PC-9 (cell line): ENCODE measurements at regions not wholly inside any gene's neighbourhood (a gene's known extent, or its start where the extent isn't known, plus 50 kb on each side); places are given as distances from the start of the nearest gene placed in this dataset.

ENCODE experiments used
- BruUV-seq: library from RNA; stranded (reverse); fragments of 400-500 nt; replicated peaks from 2 replicates; lab custom pipeline; 2021; lab: Mats Ljungman, UMichigan
- CTCF ChIA-PET: fragments of 300-600 bp; sonication (Branson Sonifier 250); formaldehyde crosslinking; loops from one replicate; lab custom pipeline; 2022; ENCODE audit warnings: antibody characterized with exemption; lab: Charles Lee
- POLR2A ChIA-PET: fragments of 300-600 bp; sonication (Branson Sonifier 250); formaldehyde crosslinking; loops from one replicate; lab custom pipeline; 2022; ENCODE audit warnings: antibody characterized with exemption; ENCODE audit not compliant: unreplicated experiment; lab: Charles Lee
- DNase-seq, 2 experiments: peaks; one replicate each; pipeline versions ENCODE4 v3.0.0 to v3.0.0-alpha.2; 2015 to 2022; ENCODE audit warnings: mixed read lengths in 1 of 2
- H2AFZ ChIP-seq: fragments of 200-600 bp; sonication (generic); 2 replicates; pipeline ENCODE4 v1.8.1; 2017; ENCODE audit warnings: antibody characterized with exemption
- H3F3A ChIP-seq: fragments of 200-600 bp; sonication (generic); 2 replicates; pipeline ENCODE4 v1.8.1; 2017; ENCODE audit warnings: antibody characterized with exemption, mild to moderate bottlenecking, low read depth; ENCODE audit not compliant: insufficient read depth
- H3K27ac ChIP-seq: fragments of 200-600 bp; sonication (generic); 2 replicates; pipeline ENCODE4 v1.6.1; 2016; ENCODE audit warnings: mixed run types
- H3K27me3 ChIP-seq: fragments of 200-600 bp; sonication (generic); 2 replicates; pipeline ENCODE4 v1.6.1; 2016; ENCODE audit warnings: low read depth, mixed run types; ENCODE audit not compliant: insufficient read depth
- H3K36me3 ChIP-seq: fragments of 200-600 bp; sonication (generic); 2 replicates; pipeline ENCODE4 v1.6.1; 2016; ENCODE audit warnings: low read depth, mixed run types
- H3K4me1 ChIP-seq: fragments of 200-600 bp; sonication (generic); replicated peaks from 2 replicates; pipeline ENCODE4 v1.6.1; 2016; ENCODE audit warnings: mixed run types; ENCODE audit not compliant: insufficient read depth
- H3K4me2 ChIP-seq: fragments of 200-600 bp; sonication (generic); 2 replicates; pipeline ENCODE4 v1.6.1; 2017; ENCODE audit warnings: mixed run types
- H3K4me3 ChIP-seq: fragments of 200-600 bp; sonication (generic); 2 replicates; pipeline ENCODE4 v1.6.1; 2016; ENCODE audit warnings: mixed run types
- H3K79me2 ChIP-seq: fragments of 200-600 bp; sonication (generic); 2 replicates; pipeline ENCODE4 v1.6.1; 2017; ENCODE audit warnings: low read depth, mixed run types
- H3K9me2 ChIP-seq: fragments of 200-600 bp; sonication (generic); 2 replicates; pipeline ENCODE4 v1.8.1; 2017; ENCODE audit warnings: mild to moderate bottlenecking; ENCODE audit not compliant: insufficient read depth
- H3K9me3 ChIP-seq: fragments of 200-600 bp; sonication (generic); 2 replicates; pipeline ENCODE4 v1.8.1; 2016; ENCODE audit warnings: low read depth; ENCODE audit not compliant: insufficient read depth
- H4K20me1 ChIP-seq: fragments of 200-600 bp; sonication (generic); 2 replicates; pipeline ENCODE4 v1.8.1; 2017; ENCODE audit not compliant: insufficient read depth
- EZH2 ChIP-seq: fragments of 200-600 bp; sonication (generic); IDR thresholded peaks from 2 replicates; pipeline ENCODE4 v1.8.0; 2017; ENCODE audit warnings: antibody characterized with exemption, low read depth
- intact Hi-C: fragments of 100-400 bp; cut with micrococcal nuclease; formaldehyde crosslinking; loops from one replicate; pipeline ENCODE4 v1.10.0; 2022; ENCODE audit not compliant: unreplicated experiment
- TF ChIP-seq, protein P1 (sequence below): fragments of 200-600 bp; sonication (generic); conservative IDR thresholded peaks from 2 replicates; pipeline ENCODE4 v1.6.1; 2017; ENCODE audit warnings: mixed run types, antibody characterized with exemption, mild to moderate bottlenecking, moderate library complexity

DNA sequence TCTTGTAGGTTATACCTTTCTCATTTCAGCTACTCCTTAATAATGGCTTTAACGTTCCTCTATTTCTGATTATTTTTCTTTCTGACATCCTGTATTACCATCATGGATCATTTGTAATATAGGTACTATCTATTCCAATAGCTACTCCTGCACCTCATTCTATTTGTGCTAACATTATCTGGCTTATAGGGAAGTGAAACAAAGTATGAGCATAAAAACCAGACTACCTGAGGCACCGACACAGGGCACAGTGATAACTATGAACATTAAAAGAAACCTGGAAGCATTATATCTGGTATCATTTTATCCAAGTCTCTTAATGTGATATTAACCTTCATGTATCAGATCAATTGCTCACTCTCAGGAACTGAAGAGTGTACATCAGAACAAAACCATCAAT lies 407.3 kb downstream of the DMRT2 start:
- no peaks in the 10 kb centered on the region for H3F3A ChIP-seq
- ChIA-PET CTCF (no interaction called here), POLR2A (no interaction called here)
- no peaks in the 10 kb centered on the region for H3K9me3 ChIP-seq
- BruUV-seq = no TSS peak
- no peak overlapping the region for H3K4me2 ChIP-seq
- no peak overlapping the region for H2AFZ ChIP-seq
- H3K27ac ChIP-seq = no peak overlapping the region
- H3K4me3 ChIP-seq = no peak overlapping the region
- intact Hi-C loops = no loop called here
- no peaks in the 10 kb centered on the region for H3K27me3 ChIP-seq
- no peaks in the 10 kb centered on the region for H4K20me1 ChIP-seq
- no peaks in the 10 kb centered on the region for H3K79me2 ChIP-seq
- H3K36me3 ChIP-seq = no peaks in the 10 kb centered on the region
- TF ChIP-seq EZH2 = no peak
- TF ChIP-seq, protein P1, sequence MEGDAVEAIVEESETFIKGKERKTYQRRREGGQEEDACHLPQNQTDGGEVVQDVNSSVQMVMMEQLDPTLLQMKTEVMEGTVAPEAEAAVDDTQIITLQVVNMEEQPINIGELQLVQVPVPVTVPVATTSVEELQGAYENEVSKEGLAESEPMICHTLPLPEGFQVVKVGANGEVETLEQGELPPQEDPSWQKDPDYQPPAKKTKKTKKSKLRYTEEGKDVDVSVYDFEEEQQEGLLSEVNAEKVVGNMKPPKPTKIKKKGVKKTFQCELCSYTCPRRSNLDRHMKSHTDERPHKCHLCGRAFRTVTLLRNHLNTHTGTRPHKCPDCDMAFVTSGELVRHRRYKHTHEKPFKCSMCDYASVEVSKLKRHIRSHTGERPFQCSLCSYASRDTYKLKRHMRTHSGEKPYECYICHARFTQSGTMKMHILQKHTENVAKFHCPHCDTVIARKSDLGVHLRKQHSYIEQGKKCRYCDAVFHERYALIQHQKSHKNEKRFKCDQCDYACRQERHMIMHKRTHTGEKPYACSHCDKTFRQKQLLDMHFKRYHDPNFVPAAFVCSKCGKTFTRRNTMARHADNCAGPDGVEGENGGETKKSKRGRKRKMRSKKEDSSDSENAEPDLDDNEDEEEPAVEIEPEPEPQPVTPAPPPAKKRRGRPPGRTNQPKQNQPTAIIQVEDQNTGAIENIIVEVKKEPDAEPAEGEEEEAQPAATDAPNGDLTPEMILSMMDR = no peak
- no peak for DNase-seq
- no peaks in the 10 kb centered on the region for H3K9me2 ChIP-seq
- no peaks in the 10 kb centered on the region for H3K4me1 ChIP-seq

DNA sequence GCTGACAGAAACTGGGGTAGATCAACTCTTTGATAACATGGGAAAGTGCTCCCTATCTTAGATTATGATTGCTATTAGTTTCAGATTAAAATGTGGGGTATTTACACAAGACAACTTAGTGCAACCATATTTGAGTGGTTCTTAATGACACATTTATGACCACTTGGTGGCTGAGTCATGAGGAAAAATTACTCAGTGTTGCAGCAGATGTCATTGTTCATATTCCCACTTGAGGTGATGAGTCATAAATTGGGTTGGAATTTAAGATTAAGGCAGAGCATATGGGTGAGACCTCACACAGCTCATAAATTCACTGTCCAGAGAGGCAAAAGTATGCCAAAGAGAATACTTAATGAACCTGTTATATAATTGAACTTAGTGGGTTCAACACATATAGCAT lies 408.3 kb downstream of the DMRT2 start:
- no peak overlapping the region for H2AFZ ChIP-seq
- no peaks in the 10 kb centered on the region for H3K9me2 ChIP-seq
- H3K36me3 ChIP-seq = no peaks in the 10 kb centered on the region
- peak in 1 of 2 experiments; percentile 61 for DNase-seq
- no peaks in the 10 kb centered on the region for H4K20me1 ChIP-seq
- no peak overlapping the region for H3K4me3 ChIP-seq
- no TSS peak for BruUV-seq
- H3K79me2 ChIP-seq = no peaks in the 10 kb centered on the region
- CTCF ChIA-PET = no interaction called here
- intact Hi-C loops = no loop called here
- no peaks in the 10 kb centered on the region for H3K27me3 ChIP-seq
- H3K4me2 ChIP-seq = no peak overlapping the region
- H3K27ac ChIP-seq = no peak overlapping the region
- no peaks in the 10 kb centered on the region for H3K9me3 ChIP-seq
- no peaks in the 10 kb centered on the region for H3F3A ChIP-seq
- POLR2A ChIA-PET = no interaction called here
- no peaks in the 10 kb centered on the region for H3K4me1 ChIP-seq
- no peak for TF ChIP-seq EZH2
- TF ChIP-seq, protein P1 = no peak

DNA sequence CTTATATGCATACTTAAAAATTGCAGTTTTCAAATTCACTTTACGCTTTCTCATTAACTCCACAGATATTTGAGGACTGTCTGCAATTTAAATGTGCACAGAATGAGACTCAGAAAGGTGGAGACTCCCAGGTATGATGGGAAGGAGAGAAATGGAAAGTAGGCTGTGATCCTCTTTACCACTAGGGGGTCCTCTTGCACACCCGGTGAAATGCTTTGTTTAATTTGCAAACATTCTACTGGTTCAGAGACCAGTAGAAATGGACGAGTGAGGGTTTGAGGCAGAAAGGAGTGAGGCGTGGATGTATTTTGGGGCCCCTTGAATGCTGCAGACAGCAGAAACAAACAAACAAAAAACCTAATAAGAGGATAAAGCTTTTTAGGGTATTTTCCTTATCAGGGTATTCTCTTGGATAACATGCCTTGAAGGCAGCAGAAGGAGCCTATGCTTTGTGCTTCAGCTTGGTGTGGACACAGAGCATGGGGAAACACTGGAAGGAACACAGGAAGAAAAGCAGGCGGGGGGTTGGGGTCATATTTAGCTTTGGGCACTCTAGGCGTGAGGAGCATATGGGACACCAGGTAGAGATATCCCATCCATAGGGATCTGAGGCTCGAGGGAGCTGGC lies 410.1 kb downstream of the DMRT2 start:
- DNase-seq = no peak
- no peak overlapping the region for H2AFZ ChIP-seq
- ChIA-PET POLR2A (no interaction called here), CTCF (no interaction called here)
- intact Hi-C loops = no loop called here
- H3K27me3 ChIP-seq = no peaks in the 10 kb centered on the region
- H3K36me3 ChIP-seq = no peaks in the 10 kb centered on the region
- H3K27ac ChIP-seq = no peak overlapping the region
- no peaks in the 10 kb centered on the region for H3K9me3 ChIP-seq
- no peak for TF ChIP-seq EZH2
- TF ChIP-seq, protein P1 = 0 out of 2 replicates have a peak, but pooled peaks have one; percentile 33
- no peaks in the 10 kb centered on the region for H3K9me2 ChIP-seq
- no peaks in the 10 kb centered on the region for H3K4me1 ChIP-seq
- BruUV-seq = no TSS peak
- no peak overlapping the region for H3K4me2 ChIP-seq
- H4K20me1 ChIP-seq = no peaks in the 10 kb centered on the region
- no peaks in the 10 kb centered on the region for H3K79me2 ChIP-seq
- H3F3A ChIP-seq = no peaks in the 10 kb centered on the region
- H3K4me3 ChIP-seq = no peak overlapping the region
